Nephron progenitor cell (in vitro differentiated cells): ENCODE measurements at regions not wholly inside any gene's neighbourhood (a gene's known extent, or its start where the extent isn't known, plus 50 kb on each side); places are given as distances from the start of the nearest gene placed in this dataset.

ENCODE experiments used
- DNase-seq: peaks from one replicate; pipeline ENCODE4 v3.0.0; 2021
- H3K27ac Mint-ChIP-seq: 2 replicates; pipeline ENCODE4 v1.8.0; 2021; ENCODE audit warnings: mild to moderate bottlenecking, moderate library complexity, mixed read lengths
- H3K27me3 Mint-ChIP-seq: 2 replicates; pipeline ENCODE4 v1.8.0; 2021; ENCODE audit warnings: mild to moderate bottlenecking, low read depth, mixed read lengths; ENCODE audit not compliant: poor library complexity
- H3K36me3 Mint-ChIP-seq: 2 replicates; pipeline ENCODE4 v1.8.0; 2021; ENCODE audit warnings: low read depth, mixed read lengths
- H3K4me1 Mint-ChIP-seq: 2 replicates; pipeline ENCODE4 v1.8.0; 2021; ENCODE audit warnings: mixed read lengths
- H3K4me3 Mint-ChIP-seq: 2 replicates; pipeline ENCODE4 v1.8.0; 2021; ENCODE audit warnings: mild to moderate bottlenecking, moderate library complexity, mixed read lengths
- H3K9me3 Mint-ChIP-seq: 2 replicates; pipeline ENCODE4 v1.8.0; 2021; ENCODE audit warnings: mild to moderate bottlenecking, moderate library complexity, mixed read lengths
- TF ChIP-seq, protein P1 (sequence below): fragments of 200-600 bp; sonication (generic); IDR thresholded peaks from 2 replicates; pipeline ENCODE4 v1.5.0; 2021; ENCODE audit warnings: antibody characterized with exemption

DNA sequence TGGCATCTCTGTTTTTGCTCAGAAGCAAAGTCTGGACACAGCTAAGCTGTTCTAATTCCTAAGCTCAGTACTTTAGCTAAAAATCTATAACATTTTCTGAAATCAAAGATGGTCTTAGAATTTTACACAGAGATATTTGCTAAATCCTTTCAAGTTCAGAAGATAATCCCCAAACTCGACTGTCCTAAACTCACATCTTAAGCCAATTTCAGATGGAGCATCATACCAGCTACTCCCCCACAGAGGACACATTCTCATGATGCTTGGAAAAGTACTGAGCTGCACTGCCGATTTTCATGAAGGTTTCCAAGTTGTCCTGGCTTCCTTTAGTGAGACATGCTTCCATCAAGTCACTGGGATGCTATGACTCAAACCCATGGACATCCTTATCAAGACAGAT is 535.5 kb downstream of the SUCLG1 start:
- TF ChIP-seq, protein P1, sequence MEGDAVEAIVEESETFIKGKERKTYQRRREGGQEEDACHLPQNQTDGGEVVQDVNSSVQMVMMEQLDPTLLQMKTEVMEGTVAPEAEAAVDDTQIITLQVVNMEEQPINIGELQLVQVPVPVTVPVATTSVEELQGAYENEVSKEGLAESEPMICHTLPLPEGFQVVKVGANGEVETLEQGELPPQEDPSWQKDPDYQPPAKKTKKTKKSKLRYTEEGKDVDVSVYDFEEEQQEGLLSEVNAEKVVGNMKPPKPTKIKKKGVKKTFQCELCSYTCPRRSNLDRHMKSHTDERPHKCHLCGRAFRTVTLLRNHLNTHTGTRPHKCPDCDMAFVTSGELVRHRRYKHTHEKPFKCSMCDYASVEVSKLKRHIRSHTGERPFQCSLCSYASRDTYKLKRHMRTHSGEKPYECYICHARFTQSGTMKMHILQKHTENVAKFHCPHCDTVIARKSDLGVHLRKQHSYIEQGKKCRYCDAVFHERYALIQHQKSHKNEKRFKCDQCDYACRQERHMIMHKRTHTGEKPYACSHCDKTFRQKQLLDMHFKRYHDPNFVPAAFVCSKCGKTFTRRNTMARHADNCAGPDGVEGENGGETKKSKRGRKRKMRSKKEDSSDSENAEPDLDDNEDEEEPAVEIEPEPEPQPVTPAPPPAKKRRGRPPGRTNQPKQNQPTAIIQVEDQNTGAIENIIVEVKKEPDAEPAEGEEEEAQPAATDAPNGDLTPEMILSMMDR: no peak
- Mint-ChIP-seq H3K9me3 (no peaks in the 10 kb centered on the region), H3K4me3 (no peak overlapping the region), H3K4me1 (no peaks in the 10 kb centered on the region), H3K27ac (no peak overlapping the region), H3K27me3 (no peaks in the 10 kb centered on the region), H3K36me3 (no peaks in the 10 kb centered on the region)
- no peak for DNase-seq

DNA sequence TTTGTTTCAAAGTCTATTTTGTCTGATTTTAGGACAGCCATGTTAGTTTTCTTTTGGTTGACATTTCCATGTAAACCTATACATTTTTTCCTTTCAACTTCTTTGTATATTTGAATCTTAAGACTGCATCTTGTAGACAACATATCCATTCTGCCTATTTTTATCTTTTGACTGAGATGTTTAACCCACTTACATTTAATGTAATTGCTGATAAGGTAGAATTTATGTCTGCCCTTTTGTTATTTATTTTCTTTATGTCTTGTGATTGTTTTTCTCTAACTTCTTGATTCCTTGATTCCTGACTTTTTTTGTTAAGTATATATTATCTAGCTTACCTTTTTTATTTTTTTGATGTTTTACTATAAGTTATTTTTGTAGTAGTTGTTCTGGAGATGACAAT is 542.5 kb downstream of the SUCLG1 start:
- no peaks in the 10 kb centered on the region for H3K36me3 Mint-ChIP-seq
- no peaks in the 10 kb centered on the region for H3K4me1 Mint-ChIP-seq
- no peak overlapping the region for H3K4me3 Mint-ChIP-seq
- TF ChIP-seq, protein P1: no peak
- H3K27ac Mint-ChIP-seq: no peak overlapping the region
- no peaks in the 10 kb centered on the region for H3K9me3 Mint-ChIP-seq
- no peak for DNase-seq
- H3K27me3 Mint-ChIP-seq: no peaks in the 10 kb centered on the region

DNA sequence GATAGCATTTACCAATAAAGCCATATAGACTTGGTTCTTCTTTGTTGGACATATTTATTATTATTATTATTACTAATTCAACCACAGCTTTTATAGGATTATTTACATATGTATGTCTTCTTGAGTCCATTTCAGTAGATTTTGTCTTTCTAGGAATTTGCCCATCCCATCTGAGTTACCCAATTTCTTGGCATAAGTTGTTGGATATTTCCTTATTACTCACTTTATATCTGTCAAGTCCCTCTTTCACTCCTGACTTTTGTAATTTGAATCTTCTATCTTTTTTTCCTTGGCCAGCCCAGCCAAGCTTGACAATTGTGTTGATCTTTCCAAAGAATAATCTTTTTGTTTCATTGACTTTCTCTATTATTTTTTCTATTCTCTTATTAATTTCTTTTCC is 543.7 kb downstream of the SUCLG1 start:
- DNase-seq: no peak
- Mint-ChIP-seq H3K27me3 (no peaks in the 10 kb centered on the region), H3K36me3 (no peaks in the 10 kb centered on the region), H3K4me1 (no peaks in the 10 kb centered on the region), H3K27ac (no peak overlapping the region), H3K9me3 (no peaks in the 10 kb centered on the region), H3K4me3 (no peak overlapping the region)
- TF ChIP-seq, protein P1: no peak

DNA sequence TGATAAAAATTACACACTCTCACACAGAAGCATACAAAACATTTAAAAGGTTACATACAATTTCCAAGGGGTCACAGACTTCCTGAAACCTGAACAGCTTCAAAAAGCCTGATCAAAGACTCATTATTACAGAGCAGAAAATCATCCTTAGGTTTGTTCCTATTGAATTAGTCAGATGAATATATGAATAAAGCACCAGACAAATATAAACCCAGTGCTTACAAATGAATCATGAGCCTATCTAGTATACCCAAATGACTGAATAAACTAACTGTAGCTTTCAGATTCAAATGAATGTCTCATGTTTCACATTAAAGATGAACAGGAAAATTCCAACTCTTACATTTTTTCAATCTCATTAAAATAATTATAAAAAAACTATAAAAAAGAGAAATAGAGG is 550.3 kb downstream of the SUCLG1 start:
- Mint-ChIP-seq H3K4me3 (no peak overlapping the region), H3K27ac (no peak overlapping the region), H3K9me3 (peaks cover 14% of the 10 kb centered on the region), H3K4me1 (no peaks in the 10 kb centered on the region), H3K27me3 (no peaks in the 10 kb centered on the region), H3K36me3 (no peaks in the 10 kb centered on the region)
- no peak for DNase-seq
- TF ChIP-seq, protein P1: no peak

DNA sequence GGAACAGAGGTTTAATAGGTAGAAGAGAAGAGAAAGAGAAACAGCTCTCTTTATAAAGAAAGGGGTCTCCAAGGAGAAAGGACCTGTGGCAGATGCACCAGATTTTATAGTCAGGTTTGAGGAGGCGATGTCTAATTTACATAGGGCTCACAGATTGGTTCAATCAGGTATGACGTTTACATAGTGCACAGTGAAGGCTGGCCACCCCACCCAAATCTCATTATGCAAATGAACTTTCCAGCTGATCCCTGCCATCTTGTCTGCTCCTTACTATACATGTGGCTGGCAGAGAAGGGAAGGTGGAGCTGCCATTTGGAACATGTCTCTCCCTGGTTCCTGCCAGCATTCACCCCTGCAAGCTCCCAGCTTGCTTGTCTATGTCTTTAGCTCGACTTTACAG is 557.8 kb downstream of the SUCLG1 start:
- no peaks in the 10 kb centered on the region for H3K9me3 Mint-ChIP-seq
- TF ChIP-seq, protein P1: no peak
- no peaks in the 10 kb centered on the region for H3K36me3 Mint-ChIP-seq
- no peak for DNase-seq
- no peaks in the 10 kb centered on the region for H3K27me3 Mint-ChIP-seq
- H3K27ac Mint-ChIP-seq: no peak overlapping the region
- H3K4me1 Mint-ChIP-seq: no peaks in the 10 kb centered on the region
- H3K4me3 Mint-ChIP-seq: no peak overlapping the region

DNA sequence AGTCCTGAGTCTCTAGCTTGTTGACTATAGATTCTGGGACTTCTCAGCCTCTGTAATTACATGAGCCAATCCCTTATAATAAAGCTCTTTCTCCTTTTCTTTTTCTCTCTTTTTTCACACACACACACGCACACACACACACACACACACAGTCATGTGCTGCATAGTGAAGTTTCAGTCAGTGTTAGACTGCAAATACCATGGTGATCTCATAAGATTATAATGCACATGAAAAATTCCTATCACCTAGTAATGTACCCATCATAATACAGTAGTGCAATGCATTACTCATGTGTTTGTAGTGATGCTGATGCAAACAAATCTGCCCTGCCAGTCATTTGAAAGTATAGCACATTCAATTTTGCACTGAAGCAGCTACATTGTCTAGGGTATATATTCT is 558.2 kb downstream of the SUCLG1 start:
- DNase-seq: no peak
- Mint-ChIP-seq H3K36me3 (no peaks in the 10 kb centered on the region), H3K27ac (no peak overlapping the region), H3K4me1 (no peaks in the 10 kb centered on the region), H3K4me3 (no peak overlapping the region), H3K27me3 (no peaks in the 10 kb centered on the region), H3K9me3 (no peaks in the 10 kb centered on the region)
- TF ChIP-seq, protein P1: no peak
